DND-41 (cell line): ENCODE measurements at regions not wholly inside any gene's neighbourhood (a gene's known extent, or its start where the extent isn't known, plus 50 kb on each side); places are given as distances from the start of the nearest gene placed in this dataset.

Experiments
- ATAC-seq: fragments of 200-7000 bp; cut with Tn5 transposase; 3 replicates; pipeline ENCODE4 v1.9.1; 2021; ENCODE audit warnings: low read depth; ENCODE audit not compliant: insufficient read depth
- DNase-seq: peaks from one replicate; pipeline ENCODE4 v3.0.0-alpha.2; 2020
- H2AFZ ChIP-seq: 2 replicates; pipeline ENCODE4 v1.6.0; 2012; ENCODE audit warnings: low read depth, low read length
- H3K27ac ChIP-seq: 2 replicates; pipeline ENCODE4 v1.5.1; 2012; ENCODE audit warnings: low read length, inconsistent platforms
- H3K27me3 ChIP-seq: fragments of 200-600 bp; sonication (generic); 2 replicates; pipeline ENCODE4 v1.6.0; 2012; ENCODE audit warnings: low read length, mild to moderate bottlenecking, inconsistent platforms; ENCODE audit not compliant: insufficient read depth, poor library complexity
- H3K36me3 ChIP-seq: 2 replicates; pipeline ENCODE4 v1.5.1; 2012; ENCODE audit warnings: low read length, inconsistent platforms; ENCODE audit not compliant: insufficient read depth
- H3K4me1 ChIP-seq: 2 replicates; pipeline ENCODE4 v1.5.1; 2012; ENCODE audit warnings: mild to moderate bottlenecking, low read length; ENCODE audit not compliant: insufficient read depth
- H3K4me2 ChIP-seq: 2 replicates; pipeline ENCODE4 v1.6.0; 2012; ENCODE audit warnings: mild to moderate bottlenecking, moderate library complexity, low read length, inconsistent platforms; ENCODE audit not compliant: insufficient read depth
- H3K4me3 ChIP-seq, 2 experiments: fragments of 200-600 bp in 1 of 2; shearing (Covaris generic) in 1 of 2; 2 replicates each; pipeline ENCODE4 v1.5.1; 2012 to 2016; ENCODE audit warnings: inconsistent platforms in 2 of 2, low read length in 2 of 2, mild to moderate bottlenecking in 2 of 2, low read depth in 1 of 2, moderate library complexity in 1 of 2
- H3K79me2 ChIP-seq: 2 replicates; pipeline ENCODE4 v1.6.0; 2012; ENCODE audit warnings: low read length, inconsistent platforms; ENCODE audit not compliant: insufficient read depth
- H3K9ac ChIP-seq: 2 replicates; pipeline ENCODE4 v1.6.0; 2012; ENCODE audit warnings: low read depth, mild to moderate bottlenecking, inconsistent platforms, low read length, moderate library complexity
- H3K9me3 ChIP-seq: 2 replicates; pipeline ENCODE4 v1.5.1; 2012; ENCODE audit warnings: low read length, moderate library complexity, mild to moderate bottlenecking, inconsistent platforms; ENCODE audit not compliant: insufficient read depth, severe bottlenecking
- H4K20me1 ChIP-seq: 2 replicates; pipeline ENCODE4 v1.6.0; 2012; ENCODE audit warnings: low read length; ENCODE audit not compliant: insufficient read depth
- CTCF ChIP-seq: IDR thresholded peaks from 2 replicates; pipeline ENCODE4 v1.5.1; 2012; ENCODE audit warnings: borderline replicate concordance, low read length, moderate library complexity, mild to moderate bottlenecking; ENCODE audit not compliant: poor library complexity, severe bottlenecking; ENCODE audit errors: extremely low read depth
- EZH2 ChIP-seq: IDR thresholded peaks from 3 replicates; pipeline ENCODE4 v1.6.1; 2012; ENCODE audit warnings: borderline replicate concordance, low read depth, mild to moderate bottlenecking, moderate library complexity, low read length, inconsistent platforms; ENCODE audit not compliant: severe bottlenecking

GRCh38 chr17:63311416-63311937 lies 134.6 kb downstream of the CYB561 start:
- Histone ChIP-seq H2AFZ (no peak overlapping the region), H3K4me1 (no peaks in the 10 kb centered on the region), H3K27me3 (no peaks in the 10 kb centered on the region), H3K9me3 (no peaks in the 10 kb centered on the region), H3K4me2 (no peak overlapping the region), H3K36me3 (no peaks in the 10 kb centered on the region), H3K4me3 (no peak overlapping the region), H3K79me2 (no peaks in the 10 kb centered on the region), H3K9ac (no peak overlapping the region), H3K27ac (no peak overlapping the region), H4K20me1 (no peaks in the 10 kb centered on the region)
- TF ChIP-seq EZH2 (no peak), CTCF (no peak)
- ATAC-seq (no peak), DNase-seq (no peak)

GRCh38 chr17:63314761-63315160 lies 131.3 kb downstream of the CYB561 start:
- Histone ChIP-seq H3K9ac (no peak overlapping the region), H3K4me1 (no peaks in the 10 kb centered on the region), H4K20me1 (no peaks in the 10 kb centered on the region), H3K4me3 (no peak overlapping the region), H3K36me3 (no peaks in the 10 kb centered on the region), H3K9me3 (no peaks in the 10 kb centered on the region), H3K27me3 (no peaks in the 10 kb centered on the region), H3K79me2 (no peaks in the 10 kb centered on the region), H3K27ac (no peak overlapping the region), H2AFZ (no peak overlapping the region), H3K4me2 (no peak overlapping the region)
- TF ChIP-seq CTCF (no peak), EZH2 (no peak)
- DNase-seq, result no peak
- ATAC-seq, result no peak

GRCh38 chr17:63316100-63316499 lies 130.0 kb downstream of the CYB561 start:
- H3K27ac ChIP-seq, result no peak overlapping the region
- no peaks in the 10 kb centered on the region for H3K9me3 ChIP-seq
- no peaks in the 10 kb centered on the region for H3K27me3 ChIP-seq
- no peak overlapping the region for H3K4me2 ChIP-seq
- no peaks in the 10 kb centered on the region for H3K4me1 ChIP-seq
- TF ChIP-seq CTCF (no peak), EZH2 (no peak)
- DNase-seq (no peak), ATAC-seq (no peak)
- H2AFZ ChIP-seq, result no peak overlapping the region
- no peaks in the 10 kb centered on the region for H3K36me3 ChIP-seq
- no peak overlapping the region for H3K4me3 ChIP-seq
- no peaks in the 10 kb centered on the region for H4K20me1 ChIP-seq
- no peak overlapping the region for H3K9ac ChIP-seq
- H3K79me2 ChIP-seq, result no peaks in the 10 kb centered on the region

- TF ChIP-seq EZH2, result no peak
- no peak for TF ChIP-seq CTCF
- no peak overlapping the region for H3K4me2 ChIP-seq
- no peaks in the 10 kb centered on the region for H3K27me3 ChIP-seq
- no peak overlapping the region for H3K9ac ChIP-seq
- H3K27ac ChIP-seq, result no peak overlapping the region
- no peak overlapping the region for H3K4me3 ChIP-seq
- H3K9me3 ChIP-seq, result no peaks in the 10 kb centered on the region
- no peak for ATAC-seq
- no peak for DNase-seq
- H3K4me1 ChIP-seq, result no peaks in the 10 kb centered on the region
- no peaks in the 10 kb centered on the region for H3K79me2 ChIP-seq
- H4K20me1 ChIP-seq, result no peaks in the 10 kb centered on the region
- H2AFZ ChIP-seq, result no peak overlapping the region
- H3K36me3 ChIP-seq, result no peaks in the 10 kb centered on the region
Measured at GRCh38 chr17:63317166-63317840, 128.8 kb downstream of the CYB561 start.
